VCaP (cell line): ENCODE measurements at regions not wholly inside any gene's neighbourhood (a gene's known extent, or its start where the extent isn't known, plus 50 kb on each side); places are given as distances from the start of the nearest gene placed in this dataset.

Experiments
- H3K27ac ChIP-seq: fragments of 450-650 bp; 2 replicates; pipeline ENCODE4 v1.5.1; 2017
- TF ChIP-seq, protein P1 (sequence below): fragments of 450-650 bp; conservative IDR thresholded peaks from 2 replicates; pipeline ENCODE4 v1.5.1; 2017; ENCODE audit warnings: mild to moderate bottlenecking, moderate library complexity

DNA sequence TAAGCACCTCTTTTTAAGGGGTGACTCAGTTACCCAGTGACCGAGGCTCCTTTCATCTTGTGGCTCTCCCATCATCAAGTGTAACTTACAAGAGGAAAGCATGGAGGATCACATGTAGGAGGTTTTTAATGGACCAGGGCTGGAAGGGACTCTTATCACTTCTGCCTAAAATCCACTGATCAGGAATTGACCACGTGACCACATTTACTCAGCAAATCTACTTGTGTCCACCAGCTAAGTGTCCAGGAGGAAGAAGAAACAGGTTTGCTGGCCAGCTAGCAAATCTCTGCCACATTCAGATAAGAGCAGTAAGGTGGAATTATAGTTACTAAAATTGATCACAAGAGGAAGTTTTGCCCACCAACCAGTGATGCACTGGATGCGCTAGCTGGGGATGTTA is 486.0 kb downstream of the ENC1 start:
- H3K27ac ChIP-seq = no peak overlapping the region
- TF ChIP-seq, protein P1, sequence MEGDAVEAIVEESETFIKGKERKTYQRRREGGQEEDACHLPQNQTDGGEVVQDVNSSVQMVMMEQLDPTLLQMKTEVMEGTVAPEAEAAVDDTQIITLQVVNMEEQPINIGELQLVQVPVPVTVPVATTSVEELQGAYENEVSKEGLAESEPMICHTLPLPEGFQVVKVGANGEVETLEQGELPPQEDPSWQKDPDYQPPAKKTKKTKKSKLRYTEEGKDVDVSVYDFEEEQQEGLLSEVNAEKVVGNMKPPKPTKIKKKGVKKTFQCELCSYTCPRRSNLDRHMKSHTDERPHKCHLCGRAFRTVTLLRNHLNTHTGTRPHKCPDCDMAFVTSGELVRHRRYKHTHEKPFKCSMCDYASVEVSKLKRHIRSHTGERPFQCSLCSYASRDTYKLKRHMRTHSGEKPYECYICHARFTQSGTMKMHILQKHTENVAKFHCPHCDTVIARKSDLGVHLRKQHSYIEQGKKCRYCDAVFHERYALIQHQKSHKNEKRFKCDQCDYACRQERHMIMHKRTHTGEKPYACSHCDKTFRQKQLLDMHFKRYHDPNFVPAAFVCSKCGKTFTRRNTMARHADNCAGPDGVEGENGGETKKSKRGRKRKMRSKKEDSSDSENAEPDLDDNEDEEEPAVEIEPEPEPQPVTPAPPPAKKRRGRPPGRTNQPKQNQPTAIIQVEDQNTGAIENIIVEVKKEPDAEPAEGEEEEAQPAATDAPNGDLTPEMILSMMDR = no peak

DNA sequence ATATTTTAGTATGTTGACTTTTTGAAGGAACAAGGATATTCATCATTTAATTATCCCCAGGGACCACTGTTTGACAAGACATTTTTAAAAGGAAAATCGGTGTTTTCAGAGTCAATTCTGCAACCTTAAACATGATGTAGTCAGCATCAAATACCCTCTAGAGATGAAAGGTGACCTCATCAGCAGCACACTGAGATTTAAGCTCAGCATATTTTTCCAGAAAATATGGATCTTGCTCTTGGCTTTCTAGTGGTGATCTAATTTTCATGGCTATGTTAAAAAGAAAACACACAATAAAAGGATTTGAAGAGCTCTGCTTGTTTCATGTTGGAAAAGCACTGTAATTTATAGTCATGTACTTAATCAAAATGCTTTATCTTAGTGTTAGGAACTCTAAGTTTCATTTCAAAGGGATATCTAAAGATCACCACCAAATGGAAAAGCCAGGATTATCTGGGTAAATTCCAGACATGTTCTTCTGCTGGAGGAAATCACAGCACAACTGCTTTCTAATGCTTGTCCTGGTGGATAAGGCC is 487.2 kb downstream of the ENC1 start:
- TF ChIP-seq, protein P1 = no peak
- H3K27ac ChIP-seq = no peak overlapping the region

DNA sequence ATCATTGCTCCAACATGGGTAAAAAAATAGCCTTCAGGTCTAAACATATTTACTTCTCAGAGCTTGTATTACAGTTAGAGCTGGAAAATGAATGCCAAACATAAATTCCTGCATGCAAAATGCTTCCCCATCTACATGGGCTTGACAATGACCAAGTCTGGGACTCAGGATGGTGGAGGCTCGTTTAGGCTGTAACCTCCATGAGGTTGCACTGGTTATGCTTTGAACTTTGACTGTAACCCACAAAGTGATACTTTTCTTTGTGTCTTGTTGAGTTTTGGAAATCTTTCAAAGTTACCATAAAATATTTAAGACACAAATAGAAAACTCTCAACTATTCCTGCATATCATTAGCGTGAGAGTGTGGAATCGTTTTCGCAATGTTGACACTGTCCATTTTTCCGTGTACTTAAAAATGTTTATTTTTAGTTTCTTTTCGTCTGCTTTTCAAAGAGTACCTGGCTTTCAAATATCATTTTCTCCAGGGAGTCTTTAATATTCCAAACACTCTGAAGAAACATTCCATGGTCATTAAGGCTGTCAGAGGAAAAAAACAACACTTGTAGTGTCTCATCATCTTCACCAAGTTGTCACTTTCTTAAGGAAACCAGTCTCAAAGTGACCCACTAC is 487.8 kb downstream of the ENC1 start:
- H3K27ac ChIP-seq = no peak overlapping the region
- TF ChIP-seq, protein P1 = no peak

DNA sequence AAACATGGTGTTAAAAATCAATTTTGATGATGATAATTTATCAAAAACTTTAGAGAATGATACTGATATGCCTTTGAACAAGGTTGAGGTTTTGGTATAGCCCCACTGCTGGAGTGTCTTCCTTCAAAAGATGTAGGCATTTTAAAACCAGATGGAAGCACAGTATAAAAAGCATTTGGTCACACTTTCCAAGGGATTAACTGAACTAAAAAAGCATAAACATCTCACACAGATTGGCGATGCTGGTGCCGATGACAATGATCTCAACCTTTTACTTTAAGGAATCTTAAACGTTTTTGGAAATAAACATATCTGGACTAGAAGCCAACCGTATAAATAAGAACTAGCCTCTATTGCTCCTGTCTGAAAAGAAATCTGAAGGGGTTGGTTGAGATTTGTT is 488.4 kb downstream of the ENC1 start:
- TF ChIP-seq, protein P1 = no peak
- no peak overlapping the region for H3K27ac ChIP-seq

DNA sequence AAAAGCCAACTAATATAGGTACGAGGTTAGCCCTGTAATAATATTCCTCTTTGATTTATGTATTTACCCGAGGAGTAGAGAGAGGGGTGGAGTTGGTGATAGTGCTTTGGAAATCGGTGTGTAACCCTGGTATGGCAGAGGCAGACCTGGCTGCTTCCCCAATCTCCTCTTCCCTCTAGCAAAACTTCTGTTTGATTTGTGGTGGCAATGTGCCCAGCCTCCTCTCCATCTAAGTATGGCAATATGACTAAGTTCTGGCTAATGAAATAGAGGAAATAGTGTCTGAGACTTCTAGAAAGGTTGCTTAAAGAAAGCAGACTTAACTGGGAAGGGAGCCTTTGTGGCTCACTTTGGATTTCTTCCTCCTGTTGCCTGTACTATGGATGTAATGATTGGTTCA is 491.1 kb downstream of the ENC1 start:
- H3K27ac ChIP-seq = no peak overlapping the region
- TF ChIP-seq, protein P1 = no peak

DNA sequence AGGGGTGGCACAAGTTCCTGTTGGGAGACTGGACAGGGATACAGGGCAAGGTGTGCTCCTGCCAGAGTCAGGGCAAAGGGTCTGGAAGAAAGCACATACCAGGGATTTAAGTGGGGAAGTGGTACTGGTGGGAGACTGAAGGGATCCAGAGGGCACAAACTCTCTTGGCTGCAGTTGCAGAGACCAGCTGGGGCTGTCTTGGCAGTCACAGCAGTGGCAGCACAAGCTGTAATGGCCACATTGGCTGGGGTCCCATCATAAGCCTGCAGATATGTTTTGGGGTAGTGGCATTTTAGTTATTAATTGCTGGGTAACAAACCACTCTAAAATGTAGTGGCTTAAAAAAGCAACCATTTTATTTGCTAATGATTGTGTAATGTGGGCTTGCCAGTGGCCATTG is 492.2 kb downstream of the ENC1 start:
- no peak overlapping the region for H3K27ac ChIP-seq
- TF ChIP-seq, protein P1 = no peak

DNA sequence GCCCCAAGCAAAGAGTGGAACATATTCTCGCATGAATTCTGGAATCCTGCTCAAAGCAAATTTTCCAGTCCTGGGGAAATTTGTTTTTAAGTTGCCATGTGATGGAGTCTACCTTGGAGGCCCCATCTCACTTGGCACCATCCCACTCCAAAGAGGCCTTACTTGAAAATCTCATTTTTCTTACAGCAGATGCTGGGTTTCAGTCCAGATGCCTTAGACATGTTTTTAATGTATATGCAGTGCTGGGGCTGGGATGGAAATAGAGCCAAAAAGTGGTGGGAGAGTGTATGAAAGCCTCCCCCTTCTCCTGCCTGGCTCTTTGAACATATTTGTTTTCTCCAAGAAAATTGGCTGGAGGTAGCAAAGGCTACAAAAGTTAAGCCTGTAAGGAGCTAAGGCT is 493.7 kb downstream of the ENC1 start:
- H3K27ac ChIP-seq = no peak overlapping the region
- TF ChIP-seq, protein P1 = no peak
